ENCODE measurements at regions not wholly inside any gene's neighbourhood (a gene's known extent, or its start where the extent isn't known, plus 50 kb on each side); places are given as distances from the start of the nearest gene placed in this dataset.

- TF ChIP-seq, protein P1, sequence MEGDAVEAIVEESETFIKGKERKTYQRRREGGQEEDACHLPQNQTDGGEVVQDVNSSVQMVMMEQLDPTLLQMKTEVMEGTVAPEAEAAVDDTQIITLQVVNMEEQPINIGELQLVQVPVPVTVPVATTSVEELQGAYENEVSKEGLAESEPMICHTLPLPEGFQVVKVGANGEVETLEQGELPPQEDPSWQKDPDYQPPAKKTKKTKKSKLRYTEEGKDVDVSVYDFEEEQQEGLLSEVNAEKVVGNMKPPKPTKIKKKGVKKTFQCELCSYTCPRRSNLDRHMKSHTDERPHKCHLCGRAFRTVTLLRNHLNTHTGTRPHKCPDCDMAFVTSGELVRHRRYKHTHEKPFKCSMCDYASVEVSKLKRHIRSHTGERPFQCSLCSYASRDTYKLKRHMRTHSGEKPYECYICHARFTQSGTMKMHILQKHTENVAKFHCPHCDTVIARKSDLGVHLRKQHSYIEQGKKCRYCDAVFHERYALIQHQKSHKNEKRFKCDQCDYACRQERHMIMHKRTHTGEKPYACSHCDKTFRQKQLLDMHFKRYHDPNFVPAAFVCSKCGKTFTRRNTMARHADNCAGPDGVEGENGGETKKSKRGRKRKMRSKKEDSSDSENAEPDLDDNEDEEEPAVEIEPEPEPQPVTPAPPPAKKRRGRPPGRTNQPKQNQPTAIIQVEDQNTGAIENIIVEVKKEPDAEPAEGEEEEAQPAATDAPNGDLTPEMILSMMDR (IDR thresholded peaks at IDR 0.05 in 2 of 3, conservative IDR thresholded peaks at IDR 0.05 in 1 of 3; ENCODE audit: control insufficient read depth in 2 of 3, extremely low read depth in 1 of 3, insufficient read depth in 1 of 3, low read depth in 3 of 3, low read length in 3 of 3) = no peak
- TF ChIP-seq FOS (IDR thresholded peaks at IDR 0.05; ENCODE audit: borderline replicate concordance, extremely low read depth, insufficient read length) (no peak), SP1 (IDR thresholded peaks at IDR 0.05; ENCODE audit: low read depth, low read length) (no peak), WRNIP1 (IDR thresholded peaks at IDR 0.05; ENCODE audit: borderline replicate concordance, low read depth, low read length) (no peak), CREB1 (IDR thresholded peaks at IDR 0.05; ENCODE audit: low read depth) (no peak), HCFC1 (IDR thresholded peaks at IDR 0.05; ENCODE audit: low read length) (no peak), CBX5 (IDR thresholded peaks at IDR 0.05; ENCODE audit: low read depth) (no peak)
- TF ChIP-seq, protein P2, sequence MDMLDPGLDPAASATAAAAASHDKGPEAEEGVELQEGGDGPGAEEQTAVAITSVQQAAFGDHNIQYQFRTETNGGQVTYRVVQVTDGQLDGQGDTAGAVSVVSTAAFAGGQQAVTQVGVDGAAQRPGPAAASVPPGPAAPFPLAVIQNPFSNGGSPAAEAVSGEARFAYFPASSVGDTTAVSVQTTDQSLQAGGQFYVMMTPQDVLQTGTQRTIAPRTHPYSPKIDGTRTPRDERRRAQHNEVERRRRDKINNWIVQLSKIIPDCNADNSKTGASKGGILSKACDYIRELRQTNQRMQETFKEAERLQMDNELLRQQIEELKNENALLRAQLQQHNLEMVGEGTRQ (IDR thresholded peaks at IDR 0.05; ENCODE audit: borderline replicate concordance, low read depth, low read length) = no peak
Measured at GRCh38 chr13:72507416-72508199, 219.8 kb downstream of the MZT1 start.
